ENCODE measurements at regions not wholly inside any gene's neighbourhood (a gene's known extent, or its start where the extent isn't known, plus 50 kb on each side); places are given as distances from the start of the nearest gene placed in this dataset.

GRCh38 chrX:121455890-121456289 is 408.5 kb downstream of the GLUD2 start:
- no peaks in the 10 kb centered on the region for H3K36me3 ChIP-seq
- no peak for TF ChIP-seq CTCF (IDR thresholded peaks at IDR 0.05; ENCODE audit: low read depth, low read length)
- H3K4me3 ChIP-seq = no peak overlapping the region
- H3K9me3 ChIP-seq (ENCODE audit: low read depth) = no peaks in the 10 kb centered on the region
- H3K27ac ChIP-seq = no peak overlapping the region
- H3K4me1 ChIP-seq (ENCODE audit: low read depth) = no peaks in the 10 kb centered on the region
- DNase-seq (ENCODE audit: low read depth in 1 of 2, low spot score in 1 of 2) = no peak
- H3K27me3 ChIP-seq = no peaks in the 10 kb centered on the region

GRCh38 chrX:121456315-121456714 is 408.9 kb downstream of the GLUD2 start:
- Histone ChIP-seq H3K4me3 (no peak overlapping the region), H3K27me3 (no peaks in the 10 kb centered on the region), H3K4me1 (ENCODE audit: low read depth) (no peaks in the 10 kb centered on the region), H3K36me3 (no peaks in the 10 kb centered on the region), H3K27ac (no peak overlapping the region), H3K9me3 (ENCODE audit: low read depth) (no peaks in the 10 kb centered on the region)
- no peak for DNase-seq (ENCODE audit: low read depth in 1 of 2, low spot score in 1 of 2)
- no peak for TF ChIP-seq CTCF (IDR thresholded peaks at IDR 0.05; ENCODE audit: low read depth, low read length)

- no peaks in the 10 kb centered on the region for H3K9me3 ChIP-seq (ENCODE audit: low read depth)
- DNase-seq (ENCODE audit: low read depth in 1 of 2, low spot score in 1 of 2) = no peak
- H3K27ac ChIP-seq = no peak overlapping the region
- H3K27me3 ChIP-seq = no peaks in the 10 kb centered on the region
- no peak for TF ChIP-seq CTCF (IDR thresholded peaks at IDR 0.05; ENCODE audit: low read depth, low read length)
- no peak overlapping the region for H3K4me3 ChIP-seq
- H3K36me3 ChIP-seq = no peaks in the 10 kb centered on the region
- no peaks in the 10 kb centered on the region for H3K4me1 ChIP-seq (ENCODE audit: low read depth)
Measured at GRCh38 chrX:121457096-121457495, 409.7 kb downstream of the GLUD2 start.

GRCh38 chrX:121479406-121479805 is 432.0 kb downstream of the GLUD2 start:
- Histone ChIP-seq H3K4me1 (ENCODE audit: low read depth) (no peaks in the 10 kb centered on the region), H3K27ac (no peak overlapping the region), H3K4me3 (no peak overlapping the region), H3K36me3 (no peaks in the 10 kb centered on the region), H3K9me3 (ENCODE audit: low read depth) (no peaks in the 10 kb centered on the region), H3K27me3 (no peaks in the 10 kb centered on the region)
- TF ChIP-seq CTCF (IDR thresholded peaks at IDR 0.05; ENCODE audit: low read depth, low read length) = peak; percentile 4
- DNase-seq (ENCODE audit: low read depth in 1 of 2, low spot score in 1 of 2) = peak in 1 of 2 donors; percentile 5

GRCh38 chrX:121496966-121497365 is 449.6 kb downstream of the GLUD2 start:
- Histone ChIP-seq H3K27me3 (no peaks in the 10 kb centered on the region), H3K4me3 (no peak overlapping the region), H3K9me3 (ENCODE audit: low read depth) (no peaks in the 10 kb centered on the region), H3K27ac (no peak overlapping the region), H3K4me1 (ENCODE audit: low read depth) (no peaks in the 10 kb centered on the region), H3K36me3 (no peaks in the 10 kb centered on the region)
- no peak for TF ChIP-seq CTCF (IDR thresholded peaks at IDR 0.05; ENCODE audit: low read depth, low read length)
- DNase-seq (ENCODE audit: low read depth in 1 of 2, low spot score in 1 of 2) = no peak

- Histone ChIP-seq H3K27ac (no peak overlapping the region), H3K4me1 (ENCODE audit: low read depth) (no peaks in the 10 kb centered on the region), H3K9me3 (ENCODE audit: low read depth) (no peaks in the 10 kb centered on the region), H3K27me3 (no peaks in the 10 kb centered on the region), H3K4me3 (no peak overlapping the region), H3K36me3 (no peaks in the 10 kb centered on the region)
- no peak for TF ChIP-seq CTCF (IDR thresholded peaks at IDR 0.05; ENCODE audit: low read depth, low read length)
- no peak for DNase-seq (ENCODE audit: low read depth in 1 of 2, low spot score in 1 of 2)
Measured at GRCh38 chrX:121504153-121504552, 456.7 kb downstream of the GLUD2 start.

All from cardiac muscle cell (in vitro differentiated cells and primary cell).